ENCODE measurements at regions not wholly inside any gene's neighbourhood (a gene's known extent, or its start where the extent isn't known, plus 50 kb on each side); places are given as distances from the start of the nearest gene placed in this dataset.

- no peak for TF ChIP-seq CTCF (IDR thresholded peaks at IDR 0.05)
- no peak for TF ChIP-seq ELF1 (IDR thresholded peaks at IDR 0.05)
- TF ChIP-seq EZH2phosphoT487 (IDR thresholded peaks at IDR 0.05; ENCODE audit: borderline replicate concordance, low read depth) = no peak
- TF ChIP-seq YY1 (IDR thresholded peaks at IDR 0.05; ENCODE audit: low read depth) = no peak
- no peak for TF ChIP-seq RFX5 (IDR thresholded peaks at IDR 0.05; ENCODE audit: low read length)
- TF ChIP-seq POLR2AphosphoS5 (IDR thresholded peaks at IDR 0.05; ENCODE audit: low read depth, low read length) = no peak
- TF ChIP-seq USF2 (IDR thresholded peaks at IDR 0.05; ENCODE audit: borderline replicate concordance, low read depth, low read length) = no peak
- TF ChIP-seq SMC3 (IDR thresholded peaks at IDR 0.05; ENCODE audit: low read depth, low read length) = no peak
- no peak for TF ChIP-seq EP300 (IDR thresholded peaks at IDR 0.05; ENCODE audit: borderline replicate concordance in 1 of 2, low read depth in 1 of 2, low read length in 1 of 2)
- TF ChIP-seq MAX (IDR thresholded peaks at IDR 0.05; ENCODE audit: low read depth) = no peak
- TF ChIP-seq ZBTB33 (IDR thresholded peaks at IDR 0.05; ENCODE audit: borderline replicate concordance, low read depth) = no peak
These were observed 166.3 kb downstream of the RASSF9 start for GRCh38 chr12:85669911-85670310.
